ENCODE measurements at regions not wholly inside any gene's neighbourhood (a gene's known extent, or its start where the extent isn't known, plus 50 kb on each side); places are given as distances from the start of the nearest gene placed in this dataset.

DNA sequence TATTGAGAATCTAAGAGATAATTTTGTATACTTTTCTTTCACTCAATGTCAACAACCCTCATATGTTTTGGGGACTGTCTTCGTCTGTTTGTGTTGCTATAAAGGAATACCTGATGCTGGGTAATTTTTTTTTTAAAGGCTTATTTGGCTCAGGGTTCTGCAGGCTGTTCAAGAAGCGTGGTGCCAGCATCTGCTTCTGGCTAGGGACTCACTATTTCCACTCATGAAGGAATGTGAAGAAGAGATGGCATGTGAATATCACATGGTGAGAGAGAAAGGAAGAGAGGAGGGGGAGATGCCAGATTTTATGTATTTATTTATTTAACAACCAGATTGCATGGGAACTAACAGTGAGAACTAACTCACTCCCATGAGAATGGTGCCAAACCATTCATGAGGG is 827.4 kb upstream of the PHF14 start:
- TF ChIP-seq, protein P1, sequence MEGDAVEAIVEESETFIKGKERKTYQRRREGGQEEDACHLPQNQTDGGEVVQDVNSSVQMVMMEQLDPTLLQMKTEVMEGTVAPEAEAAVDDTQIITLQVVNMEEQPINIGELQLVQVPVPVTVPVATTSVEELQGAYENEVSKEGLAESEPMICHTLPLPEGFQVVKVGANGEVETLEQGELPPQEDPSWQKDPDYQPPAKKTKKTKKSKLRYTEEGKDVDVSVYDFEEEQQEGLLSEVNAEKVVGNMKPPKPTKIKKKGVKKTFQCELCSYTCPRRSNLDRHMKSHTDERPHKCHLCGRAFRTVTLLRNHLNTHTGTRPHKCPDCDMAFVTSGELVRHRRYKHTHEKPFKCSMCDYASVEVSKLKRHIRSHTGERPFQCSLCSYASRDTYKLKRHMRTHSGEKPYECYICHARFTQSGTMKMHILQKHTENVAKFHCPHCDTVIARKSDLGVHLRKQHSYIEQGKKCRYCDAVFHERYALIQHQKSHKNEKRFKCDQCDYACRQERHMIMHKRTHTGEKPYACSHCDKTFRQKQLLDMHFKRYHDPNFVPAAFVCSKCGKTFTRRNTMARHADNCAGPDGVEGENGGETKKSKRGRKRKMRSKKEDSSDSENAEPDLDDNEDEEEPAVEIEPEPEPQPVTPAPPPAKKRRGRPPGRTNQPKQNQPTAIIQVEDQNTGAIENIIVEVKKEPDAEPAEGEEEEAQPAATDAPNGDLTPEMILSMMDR (conservative IDR thresholded peaks at IDR 0.05; ENCODE audit: low read depth, low read length): no peak
- no peak for TF ChIP-seq EZH2 (IDR thresholded peaks at IDR 0.05; ENCODE audit: borderline replicate concordance, low read depth, low read length, poor library complexity, severe bottlenecking)
